ENCODE measurements at regions not wholly inside any gene's neighbourhood (a gene's known extent, or its start where the extent isn't known, plus 50 kb on each side); places are given as distances from the start of the nearest gene placed in this dataset.

- Histone ChIP-seq H3K4me1 (ENCODE audit: insufficient read depth, low read length) (no peaks in the 10 kb centered on the region), H3K79me2 (ENCODE audit: insufficient read depth, low read length) (no peaks in the 10 kb centered on the region), H3K27ac (ENCODE audit: extremely low read length, insufficient read depth, low read length) (no peak overlapping the region), H3K4me2 (ENCODE audit: low read depth, low read length) (no peak overlapping the region), H3K36me3 (replicated peaks in 1 of 2; ENCODE audit: control insufficient read depth in 1 of 2, insufficient read depth in 2 of 2, low read length in 2 of 2) (no peaks in the 10 kb centered on the region), H4K20me1 (ENCODE audit: insufficient read depth, low read length) (no peaks in the 10 kb centered on the region), H3K9ac (ENCODE audit: insufficient read depth, low read depth, low read length) (no peak overlapping the region), H2AFZ (ENCODE audit: low read length) (no peak overlapping the region), H3K4me3 (replicated peaks in 1 of 3; ENCODE audit: insufficient read depth in 1 of 3, low read depth in 2 of 3, low read length in 3 of 3) (no peak overlapping the region), H3K27me3 (ENCODE audit: control insufficient read depth in 1 of 2, insufficient read depth in 2 of 2, low read length in 2 of 2) (no peaks in the 10 kb centered on the region; a peak in 1 of 5 replicates), H3K9me3 (ENCODE audit: low read length) (peaks cover 10% of the 10 kb centered on the region; the same call in 1 of the 2 replicates)
- DNase-seq (ENCODE audit: low spot score): no peak
- intact Hi-C loops (cut with micrococcal nuclease; ENCODE audit: unreplicated experiment): no loop called here
- ChIA-PET CTCF (ENCODE audit: low intra/inter-chr PET ratio, low total read pairs) (no interaction called here), POLR2A (no interaction called here)
- 0% methylated on average over 3 of the region's 4 CpGs for WGBS (ENCODE audit: low lambda C conversion rate)
- BruUV-seq (replicated peaks): no TSS peak
- in situ Hi-C loops (cut with HindIII; ENCODE audit: extremely low pct_ligation_motif_present, low pct_unique_long_range_greater_than_20kb): no loop called here
- TF ChIP-seq NFE2 (CRISPR knock-in tag; IDR thresholded peaks at IDR 0.05) (no peak), SRSF4 (IDR thresholded peaks at IDR 0.05; ENCODE audit: low read depth, low read length, poor library complexity, severe bottlenecking) (no peak), ZNF891 (CRISPR knock-in tag; IDR thresholded peaks at IDR 0.05) (no peak), SP140L (CRISPR knock-in tag; IDR thresholded peaks at IDR 0.05; ENCODE audit: borderline replicate concordance) (no peak), PHF5A (CRISPR knock-in tag; IDR thresholded peaks at IDR 0.05; ENCODE audit: low read depth, unreplicated experiment) (no peak), NCOR1 (IDR thresholded peaks at IDR 0.05; ENCODE audit: borderline replicate concordance, low read length) (no peak), ATF2 (CRISPR knock-in tag; IDR thresholded peaks at IDR 0.05) (no peak), TCF7L2 (IDR thresholded peaks at IDR 0.05; ENCODE audit: low read depth, low read length) (no peak), ZSCAN9 (CRISPR knock-in tag; IDR thresholded peaks at IDR 0.05; ENCODE audit: borderline replicate concordance) (no peak), ZNF788 (CRISPR knock-in tag; IDR thresholded peaks at IDR 0.05; ENCODE audit: borderline replicate concordance) (no peak), ZNF317 (CRISPR knock-in tag; IDR thresholded peaks at IDR 0.05) (no peak)
- no peak for ATAC-seq
- no peak for FAIRE-seq
Measured at GRCh38 chr4:43763029-43763610, 685.5 kb downstream of the KCTD8 start.

Measured in HepG2 (cell line).